Stimulated activated CD4-positive, alpha-beta T cell treated with anti-CD3 and anti-CD28 coated beads, Interleukin-12 subunit alpha, Interleukin-12 subunit beta, amount 100 ng/mL, for 24 hours (primary cell): ENCODE measurements at regions not wholly inside any gene's neighbourhood (a gene's known extent, or its start where the extent isn't known, plus 50 kb on each side); places are given as distances from the start of the nearest gene placed in this dataset.

Source experiments
- DNase-seq, 2 experiments: peaks; one replicate each; pipeline ENCODE4 v3.0.0-alpha.2; 2020; ENCODE audit warnings: low read depth in 2 of 2

DNA sequence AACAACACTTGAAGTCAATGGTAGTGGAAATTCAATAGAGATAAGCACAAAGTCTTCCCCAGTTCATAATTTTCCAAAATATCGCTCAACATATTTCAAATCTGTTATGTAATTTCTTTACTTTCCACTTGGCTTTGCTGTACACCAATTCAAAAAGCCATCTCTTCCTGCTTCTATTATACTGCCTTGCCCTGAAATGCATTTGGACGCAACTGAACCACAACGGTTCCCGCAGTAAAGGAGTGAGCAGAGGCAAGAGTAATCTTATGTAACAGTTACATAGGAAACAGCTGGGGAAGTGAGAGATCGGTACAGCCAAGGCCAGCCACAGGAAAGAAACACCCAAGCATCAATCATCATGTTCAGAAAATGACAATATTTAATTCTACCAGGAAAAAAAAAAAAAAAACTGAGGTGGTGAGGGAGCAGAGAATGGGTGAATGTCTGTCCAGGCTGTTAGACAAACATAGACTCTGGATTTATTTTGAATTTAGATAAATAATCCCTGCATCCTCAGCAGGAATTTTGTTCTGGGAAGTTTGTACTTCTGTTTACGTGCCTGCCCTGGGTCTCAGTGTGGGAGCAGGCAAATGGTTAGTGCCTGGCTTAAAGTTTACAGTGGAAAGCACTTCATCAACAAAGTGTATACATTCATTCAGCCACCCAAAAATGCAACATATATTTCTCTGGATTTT, 392.2 kb downstream of the ETS1 start:
- peak in 1 of 2 experiments; percentile 18 for DNase-seq

- no peak for DNase-seq
Observed at GRCh38 chr11:128194216-128194615, 393.1 kb downstream of the ETS1 start.

- no peak for DNase-seq
Observed at GRCh38 chr11:128193615-128194014, 393.7 kb downstream of the ETS1 start.

DNA sequence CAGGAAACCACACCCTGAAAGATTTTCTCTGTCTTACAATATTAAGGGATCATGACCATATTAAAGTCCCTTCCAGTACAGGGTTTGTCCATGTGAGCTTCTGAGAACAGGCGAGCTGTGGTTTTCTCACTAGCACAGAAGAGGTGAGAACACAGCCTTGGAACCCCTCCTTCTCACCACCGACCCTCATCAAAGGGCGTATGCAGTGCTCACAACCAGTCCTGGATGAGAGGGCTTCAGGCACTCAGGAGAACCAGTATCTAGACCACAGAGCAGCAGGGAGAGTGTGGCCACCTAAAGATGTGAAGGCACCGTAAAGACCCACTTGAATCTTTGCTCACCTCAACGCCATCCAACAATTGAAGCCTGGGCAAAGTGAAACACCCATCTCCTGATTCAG, 397.0 kb downstream of the ETS1 start:
- no peak for DNase-seq

GRCh38 chr11:128189823-128190222, 397.5 kb downstream of the ETS1 start:
- no peak for DNase-seq

GRCh38 chr11:128188346-128189004, 398.9 kb downstream of the ETS1 start:
- DNase-seq, result no peak

GRCh38 chr11:128187835-128188234, 399.5 kb downstream of the ETS1 start:
- DNase-seq, result no peak

- DNase-seq, result no peak
Observed at GRCh38 chr11:128187377-128187776, 400.0 kb downstream of the ETS1 start.

- DNase-seq, result no peak
Observed at GRCh38 chr11:128184981-128185380, 402.4 kb downstream of the ETS1 start.

DNA sequence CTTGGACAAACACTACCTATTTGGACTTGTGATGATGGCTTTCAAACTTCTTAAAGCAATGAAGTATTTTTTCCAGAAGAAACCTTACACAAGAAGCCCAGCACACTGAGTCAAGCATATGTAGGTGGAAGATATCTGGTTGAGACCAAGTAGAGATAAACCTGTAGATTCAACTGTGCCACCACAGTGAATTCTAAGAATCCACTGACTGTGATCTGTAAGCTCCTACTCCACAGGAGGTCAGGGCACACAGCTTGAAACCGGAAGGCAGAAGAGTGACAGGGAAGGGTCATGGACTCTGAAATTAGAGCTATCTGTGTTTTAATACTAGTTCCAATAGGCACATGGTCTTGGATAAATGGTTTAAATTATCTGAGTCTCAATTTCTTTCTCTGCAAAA, 404.5 kb downstream of the ETS1 start:
- no peak for DNase-seq

GRCh38 chr11:128181984-128182383, 405.4 kb downstream of the ETS1 start:
- no peak for DNase-seq

- no peak for DNase-seq
Observed at GRCh38 chr11:128181088-128181480, 406.3 kb downstream of the ETS1 start.

DNA sequence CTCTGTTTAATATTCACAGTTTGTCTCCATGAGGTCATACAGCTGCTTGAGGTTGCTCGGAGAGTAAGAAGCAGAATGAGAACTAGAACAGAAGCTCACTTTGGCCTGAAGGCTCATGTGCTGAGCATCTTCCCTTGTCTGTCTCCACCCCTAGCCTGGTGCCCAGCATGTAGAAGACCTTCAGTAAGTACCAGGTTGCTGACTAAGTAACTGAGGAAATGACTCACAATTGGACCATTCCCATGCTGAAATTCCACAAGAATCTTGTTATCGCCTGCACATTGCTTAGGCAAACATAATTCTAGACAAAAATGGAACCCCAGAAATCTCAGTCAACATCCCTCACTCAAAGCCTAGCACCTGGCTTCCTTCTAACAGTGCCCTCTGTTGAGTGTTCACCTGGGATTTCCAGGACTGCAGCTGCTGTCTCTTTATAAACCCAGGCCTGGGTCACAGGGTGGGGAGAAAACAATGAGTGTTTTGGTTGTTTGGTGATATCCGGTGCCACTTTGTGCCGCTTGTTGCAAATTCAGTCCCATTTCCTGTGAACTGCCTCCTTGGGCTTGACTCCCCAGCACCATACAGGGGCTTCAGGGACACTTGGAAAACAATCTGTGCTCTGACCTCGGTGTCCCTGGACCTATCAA, 406.8 kb downstream of the ETS1 start:
- DNase-seq, result no peak

DNA sequence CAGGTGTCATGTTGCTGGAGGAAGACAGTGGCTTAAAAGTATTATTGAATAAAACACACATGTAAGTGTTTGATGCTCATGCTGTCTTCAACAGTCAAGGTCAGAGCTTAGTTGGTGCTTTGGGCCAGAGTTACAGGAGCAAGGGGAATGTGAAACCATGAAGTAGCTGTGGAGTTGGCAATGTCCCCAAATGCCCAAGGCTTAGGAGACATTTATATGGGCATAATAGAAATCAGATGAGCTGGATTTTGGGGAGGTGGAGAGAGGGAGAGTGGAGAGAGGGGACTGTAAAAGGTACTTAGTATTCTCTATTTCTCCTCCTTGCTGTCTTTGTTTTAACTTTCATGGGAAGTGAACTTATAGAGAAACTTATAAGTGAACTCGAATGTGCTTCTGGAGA, 407.8 kb downstream of the ETS1 start:
- no peak for DNase-seq

DNA sequence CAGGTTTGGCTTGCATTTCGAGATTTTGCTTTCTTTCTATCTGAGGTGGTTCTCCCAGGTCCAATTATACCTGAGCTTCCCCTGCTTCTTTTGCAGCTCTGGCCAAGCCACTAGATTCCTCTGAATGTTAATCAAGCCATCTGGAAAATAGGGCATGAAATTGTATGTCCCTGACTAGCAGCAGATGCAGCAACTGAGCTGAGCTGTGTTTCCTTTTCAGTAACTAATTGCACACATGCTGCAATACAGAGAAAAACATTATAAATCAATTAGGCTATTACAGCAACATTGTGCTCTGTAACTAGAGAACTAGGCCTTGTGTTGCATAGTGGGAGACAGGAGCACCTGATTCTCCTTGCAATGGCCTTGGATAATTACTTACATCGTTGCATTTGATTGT, 408.3 kb downstream of the ETS1 start:
- no peak for DNase-seq

DNA sequence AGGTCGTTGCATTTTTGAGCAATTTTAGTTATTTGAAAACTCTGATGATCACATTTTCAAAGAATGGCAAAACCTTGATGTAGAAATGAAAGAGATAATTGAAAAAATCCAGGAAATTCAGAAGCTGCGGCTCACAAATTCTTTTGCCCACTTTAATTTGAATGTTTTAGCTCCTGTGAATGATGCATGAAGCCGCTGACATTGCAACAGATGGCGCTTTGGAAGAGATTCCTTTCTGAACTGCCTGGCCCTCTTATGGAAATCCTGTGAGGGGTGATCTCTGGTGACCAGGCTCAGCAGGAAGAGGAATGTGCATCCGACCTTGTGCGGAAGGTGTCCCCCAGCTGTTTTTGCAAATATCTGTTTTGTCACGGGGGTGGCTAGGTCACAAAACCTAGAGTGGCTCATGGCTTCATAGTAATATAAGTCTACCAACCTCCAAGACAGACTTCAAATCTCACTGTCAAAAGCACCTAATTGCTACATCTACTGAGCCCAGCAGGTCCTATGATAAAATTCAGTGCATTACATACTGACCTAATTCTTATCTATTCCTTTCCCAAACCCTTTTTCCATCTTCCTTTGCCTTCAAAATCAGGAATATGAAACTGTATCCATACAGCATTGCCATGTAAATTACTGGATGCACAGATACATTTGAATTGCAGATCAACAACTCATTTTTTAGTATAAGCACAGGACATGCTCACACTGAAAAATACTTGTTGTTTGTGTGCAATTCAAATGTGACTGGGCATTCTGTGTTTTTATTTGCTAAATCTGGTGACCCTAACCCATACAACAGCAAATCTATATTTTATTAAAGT, 412.7 kb downstream of the ETS1 start:
- no peak for DNase-seq

- DNase-seq, result peak; percentile 75 to 89
Observed at GRCh38 chr11:128172046-128172878, 415.1 kb downstream of the ETS1 start.

GRCh38 chr11:128171506-128171905, 415.9 kb downstream of the ETS1 start:
- no peak for DNase-seq

GRCh38 chr11:128165572-128165971, 421.8 kb downstream of the ETS1 start:
- DNase-seq, result no peak

DNA sequence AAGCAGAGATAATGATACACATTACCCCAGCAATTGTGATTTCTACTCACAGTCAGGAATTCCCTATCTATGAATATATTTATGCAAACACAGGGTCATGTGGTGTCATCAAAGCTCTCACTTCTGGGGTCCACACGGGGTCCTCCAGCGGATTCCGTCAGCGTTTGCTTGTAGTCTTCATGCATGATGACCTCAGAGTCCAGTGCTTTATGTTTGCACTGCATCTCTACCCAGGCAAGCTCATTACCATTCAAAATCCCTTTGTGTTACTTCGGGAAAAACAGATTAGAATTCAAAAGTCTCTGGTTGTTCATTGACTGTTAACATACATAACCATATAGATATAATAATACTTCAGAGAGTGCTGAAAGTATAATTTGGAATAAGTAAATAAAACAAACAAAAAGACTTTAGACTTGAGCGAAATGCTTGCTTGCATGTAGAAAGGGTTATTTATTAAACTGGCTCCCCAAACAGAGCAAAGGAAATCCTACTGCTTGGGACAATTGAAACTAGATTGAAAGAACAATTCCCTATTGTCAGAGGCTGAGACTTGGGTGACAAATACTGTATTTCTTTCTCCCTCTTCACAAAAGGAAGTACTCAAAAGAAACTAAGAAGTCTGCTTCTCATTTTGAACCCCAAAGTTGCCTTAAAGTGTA, 423.1 kb downstream of the ETS1 start:
- DNase-seq, result no peak

DNA sequence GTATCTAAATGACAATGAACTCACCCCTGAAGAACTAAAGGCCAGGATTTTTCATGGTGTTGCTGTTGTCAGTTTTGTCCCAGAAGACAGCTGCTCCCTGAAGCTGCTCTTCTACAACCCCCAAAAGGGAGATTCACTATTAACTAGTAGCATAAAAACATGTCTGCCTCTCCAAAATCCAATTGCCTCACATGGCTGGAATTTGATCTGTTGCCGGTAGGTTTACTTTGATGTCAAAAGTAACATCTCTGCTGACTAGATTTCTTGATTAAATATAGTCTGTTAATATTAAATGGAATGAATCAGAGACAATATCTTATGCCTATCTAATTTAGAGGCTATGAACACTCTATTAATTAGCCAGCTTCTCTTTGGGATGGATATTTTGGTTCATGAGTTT, 425.4 kb downstream of the ETS1 start:
- DNase-seq, result no peak
